CD4-positive, alpha-beta T cell treated with Interleukin-12 subunit alpha and Interleukin-12 subunit beta, for 1 hour (primary cell): ENCODE measurements at regions not wholly inside any gene's neighbourhood (a gene's known extent, or its start where the extent isn't known, plus 50 kb on each side); places are given as distances from the start of the nearest gene placed in this dataset.
"Not testable (repeated sequence)": the region's sequence is repeated elsewhere in the genome, so short reads cannot be mapped to it uniquely, and the experiment has no call there.

Source experiments
- DNase-seq: peaks from one replicate; pipeline ENCODE4 v3.0.0-alpha.2; 2020

DNA sequence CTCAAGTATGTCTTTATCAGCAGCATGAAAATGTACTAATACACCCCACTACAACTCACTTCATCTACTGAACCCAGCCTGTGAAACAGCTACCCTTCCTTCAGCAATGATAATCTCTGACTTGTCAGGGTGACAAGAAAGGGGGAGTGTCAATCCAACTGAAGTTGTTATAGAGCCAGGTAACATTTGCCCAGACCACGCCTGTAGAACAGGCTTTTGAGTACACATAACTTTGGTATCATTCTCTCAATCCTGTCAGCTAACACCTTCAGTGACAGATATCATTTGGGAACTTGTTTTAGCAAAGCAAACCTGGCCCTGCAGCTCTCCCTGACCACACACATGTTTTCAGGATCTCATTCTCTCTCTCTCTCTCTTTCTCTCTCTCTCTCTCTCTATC lies 592.2 kb downstream of the SMARCA1 start:
- DNase-seq, result no peak

DNA sequence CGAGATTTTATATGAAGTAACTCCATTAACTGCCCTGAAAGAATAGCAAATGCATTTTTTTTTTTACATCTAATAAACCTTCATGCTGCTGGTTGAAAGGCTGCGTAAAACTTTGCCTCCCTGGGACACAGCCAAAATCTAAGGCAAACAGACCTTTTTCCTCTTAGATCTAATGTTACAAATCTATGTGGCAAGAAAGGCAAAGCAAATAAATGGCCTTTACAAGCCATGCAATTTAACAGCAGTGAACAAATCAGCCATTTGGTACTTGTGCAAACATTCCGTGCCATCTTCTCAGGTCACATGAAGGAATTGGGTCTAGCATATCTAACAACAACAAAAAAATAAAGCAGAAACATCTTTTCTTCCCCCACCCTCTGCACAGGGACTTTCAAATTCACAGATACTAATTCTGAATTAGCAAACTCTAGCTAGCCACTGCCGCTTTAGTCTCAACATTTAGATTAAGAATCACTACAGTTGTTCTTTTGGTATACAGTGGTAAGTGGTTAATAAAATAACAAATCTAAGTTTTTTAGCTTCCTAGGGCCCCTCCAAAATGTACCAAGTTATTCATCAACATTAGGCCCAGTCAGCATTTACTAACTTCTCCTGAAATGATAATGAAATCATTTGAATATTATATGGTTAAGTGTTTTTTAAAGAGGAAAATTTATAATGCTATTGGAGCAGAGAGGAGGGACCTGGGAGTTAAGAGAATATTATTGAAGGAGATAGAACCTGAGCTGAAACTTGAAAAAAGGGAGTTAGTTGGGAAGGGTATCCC lies 593.8 kb downstream of the SMARCA1 start:
- no peak for DNase-seq

DNA sequence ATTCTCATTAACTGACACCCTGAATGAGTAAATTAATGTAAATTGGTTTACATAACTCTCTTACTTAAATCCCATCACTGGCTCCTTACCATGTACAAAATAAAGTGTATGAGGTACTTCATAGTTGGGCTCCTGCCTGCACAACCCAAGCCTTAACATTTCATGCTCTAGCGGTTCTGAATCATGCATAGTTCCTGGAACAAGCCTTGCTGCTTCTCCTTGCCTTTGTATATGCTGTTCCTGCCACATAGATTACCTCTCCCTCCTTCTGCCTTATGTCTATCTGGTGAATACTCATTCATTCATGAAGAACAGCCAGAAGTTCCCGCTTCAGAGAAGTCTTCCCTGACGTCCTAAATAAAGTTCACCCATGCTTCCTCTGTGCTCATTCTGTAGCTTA lies 594.7 kb downstream of the SMARCA1 start:
- DNase-seq, result no peak

DNA sequence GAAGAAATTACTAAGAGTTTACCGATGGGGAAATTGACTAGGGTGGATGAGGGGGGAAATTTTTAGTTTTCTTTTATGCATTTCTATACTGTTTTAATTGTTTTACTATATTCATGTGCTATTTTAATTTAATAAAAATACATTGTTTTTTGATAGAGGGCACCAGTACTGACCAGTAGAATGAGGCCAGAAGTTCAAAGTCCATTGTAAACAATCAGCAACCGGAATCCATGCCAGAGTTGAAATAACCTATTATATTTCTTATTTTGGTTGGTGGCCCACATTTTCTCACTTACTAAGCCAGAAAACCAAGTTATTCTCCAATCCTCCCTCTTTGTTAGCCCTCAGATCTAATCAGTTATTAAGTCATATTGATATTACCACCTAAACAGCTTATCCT lies 595.9 kb downstream of the SMARCA1 start:
- DNase-seq, result no peak

DNA sequence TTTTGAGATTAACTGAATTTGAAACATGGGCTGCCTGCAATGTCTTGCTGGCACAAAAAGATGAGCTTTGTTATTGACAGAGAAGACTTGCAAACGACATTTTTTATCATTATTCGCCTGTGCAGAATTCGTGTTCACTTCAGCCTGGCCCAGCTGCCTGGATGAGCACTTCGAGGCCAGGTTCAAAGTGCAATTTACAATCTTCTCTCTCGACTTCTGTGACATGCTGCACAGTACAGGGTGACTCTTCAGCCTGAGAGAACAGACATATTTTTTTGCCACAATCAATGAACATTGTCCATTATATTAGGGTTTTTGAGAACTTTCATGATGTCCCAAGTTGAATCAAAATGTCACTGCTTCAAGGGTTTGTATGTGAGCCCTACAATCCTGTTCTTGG lies 616.5 kb downstream of the SMARCA1 start:
- no peak for DNase-seq

DNA sequence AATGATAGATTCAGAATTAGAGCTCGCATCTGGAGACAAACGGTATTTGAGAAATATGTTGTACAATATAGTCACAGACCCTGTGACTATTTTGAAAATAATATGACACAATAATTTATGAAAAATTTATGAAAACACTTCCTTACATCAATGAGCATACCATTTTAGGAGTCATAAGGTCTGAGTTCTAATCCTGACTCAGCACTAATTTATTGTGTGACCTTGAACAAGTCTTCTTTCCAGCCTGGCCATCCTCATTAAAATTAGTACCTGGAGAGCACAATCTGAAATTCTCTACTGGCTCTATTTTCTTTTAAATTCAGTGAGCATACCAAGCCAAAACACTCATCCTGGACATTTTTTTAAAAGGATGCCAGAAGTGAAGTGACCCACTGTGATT lies 622.3 kb downstream of the SMARCA1 start:
- DNase-seq, result no peak

DNA sequence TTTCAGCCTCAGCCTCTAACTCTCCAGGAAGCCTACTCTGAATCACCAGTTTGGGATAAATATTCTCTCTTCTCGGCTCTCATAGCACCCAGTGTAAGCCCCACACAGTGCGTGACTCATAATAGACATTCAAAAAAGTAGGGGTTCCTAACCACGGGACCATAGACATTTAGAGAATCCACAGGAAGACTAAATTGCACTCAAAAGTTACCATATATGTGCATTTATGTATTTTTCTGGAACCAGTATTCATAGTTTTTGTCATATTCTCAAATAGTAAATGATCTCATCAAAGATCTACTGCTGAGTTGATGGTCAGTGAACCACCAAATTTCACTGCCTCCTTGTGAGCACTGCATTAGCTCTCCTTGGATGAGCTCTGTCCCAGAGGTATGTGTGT lies 625.7 kb downstream of the SMARCA1 start:
- DNase-seq, result no peak

DNA sequence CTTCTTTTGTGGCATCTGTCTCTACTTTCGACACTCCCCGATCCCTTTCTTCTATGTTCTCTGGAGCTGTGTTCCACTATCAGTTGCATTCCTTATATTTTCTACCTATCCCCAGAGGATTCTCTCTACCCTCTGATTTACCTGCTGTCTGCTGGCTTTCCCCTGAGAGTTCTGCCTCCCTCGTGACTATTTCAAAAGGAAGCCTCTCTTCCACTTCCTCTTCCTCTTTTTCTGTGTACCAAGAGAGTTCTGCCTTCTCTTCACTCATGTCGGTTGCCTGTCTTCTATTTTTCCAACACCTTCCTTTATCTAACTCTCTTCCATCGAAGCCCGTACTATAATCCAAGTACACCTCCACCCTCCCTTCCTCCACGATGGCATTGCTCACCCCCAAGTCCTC lies 631.7 kb downstream of the SMARCA1 start:
- no peak for DNase-seq

DNA sequence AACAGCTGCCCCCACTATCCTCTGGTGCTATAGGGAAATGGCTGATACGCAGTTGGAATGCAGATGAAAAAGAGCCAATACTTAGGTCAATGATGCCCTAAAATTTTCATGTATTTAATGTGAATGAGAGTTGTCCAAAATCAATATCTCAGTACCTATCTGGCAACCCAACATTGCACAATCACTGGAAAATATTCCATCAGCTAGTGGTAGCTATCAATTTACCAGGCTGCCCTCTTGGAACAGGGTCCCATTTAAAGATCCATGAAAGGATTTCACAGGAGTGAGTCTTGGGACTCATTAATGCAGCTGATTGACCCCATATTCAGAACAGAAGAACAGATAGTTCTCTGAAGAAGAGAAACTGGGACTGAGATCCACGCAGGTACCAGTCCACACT lies 638.9 kb downstream of the SMARCA1 start:
- no peak for DNase-seq

DNA sequence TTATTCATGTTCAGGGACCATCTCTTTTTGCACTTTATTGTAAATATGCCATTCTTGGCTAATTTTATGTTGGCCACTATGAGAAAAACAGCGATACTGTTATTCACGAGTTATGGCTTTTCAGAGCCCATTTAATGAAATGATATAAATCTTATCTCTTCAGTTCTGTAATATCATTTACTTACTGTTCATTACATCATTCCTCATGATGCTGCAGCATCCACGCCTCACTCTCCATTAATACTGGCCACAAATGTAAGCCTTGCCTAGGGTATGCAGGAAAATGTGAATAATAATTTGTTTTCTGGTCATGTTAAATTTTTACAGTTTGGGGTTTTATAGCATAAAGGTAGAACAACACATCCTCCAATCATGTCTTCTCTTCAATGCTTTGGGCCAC lies 639.6 kb downstream of the SMARCA1 start:
- DNase-seq, result no peak

DNA sequence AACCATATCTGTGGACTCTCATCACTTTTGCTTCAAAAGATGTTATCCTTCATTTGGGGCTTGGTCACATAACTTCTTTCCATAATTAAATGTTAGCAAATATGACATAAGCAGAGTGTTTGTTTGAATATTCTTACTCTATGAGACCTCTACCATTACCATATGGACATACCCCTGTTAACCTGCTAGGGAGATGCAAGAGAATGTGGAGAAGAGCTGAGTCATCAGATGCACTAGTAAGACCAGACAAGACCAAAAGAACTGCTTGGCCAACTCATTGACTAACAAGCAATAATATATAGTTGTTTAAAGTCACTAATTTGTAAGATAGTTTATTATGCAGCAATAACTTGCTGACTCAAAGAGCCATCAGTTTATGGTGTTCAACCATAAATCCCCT lies 652.9 kb downstream of the SMARCA1 start:
- no peak for DNase-seq

DNA sequence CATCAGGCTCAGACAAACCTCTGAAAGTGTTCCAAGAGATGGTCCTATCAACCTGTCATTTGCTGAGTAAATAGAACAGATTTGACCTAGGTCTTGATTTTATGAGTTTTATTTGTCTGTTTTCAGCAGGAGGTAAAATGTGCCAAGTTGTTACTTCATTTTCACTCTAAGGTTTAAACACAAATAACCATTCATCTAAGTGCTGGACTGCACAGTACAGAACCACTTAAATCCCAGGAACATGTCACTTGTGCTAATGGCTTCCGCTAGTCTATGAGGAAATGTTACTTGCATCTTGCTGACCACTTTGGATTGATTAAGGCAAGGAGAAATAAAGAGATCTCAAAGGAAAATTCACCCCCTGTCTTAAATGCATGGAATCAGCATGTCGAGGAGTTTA lies 660.7 kb downstream of the SMARCA1 start:
- no peak for DNase-seq

DNA sequence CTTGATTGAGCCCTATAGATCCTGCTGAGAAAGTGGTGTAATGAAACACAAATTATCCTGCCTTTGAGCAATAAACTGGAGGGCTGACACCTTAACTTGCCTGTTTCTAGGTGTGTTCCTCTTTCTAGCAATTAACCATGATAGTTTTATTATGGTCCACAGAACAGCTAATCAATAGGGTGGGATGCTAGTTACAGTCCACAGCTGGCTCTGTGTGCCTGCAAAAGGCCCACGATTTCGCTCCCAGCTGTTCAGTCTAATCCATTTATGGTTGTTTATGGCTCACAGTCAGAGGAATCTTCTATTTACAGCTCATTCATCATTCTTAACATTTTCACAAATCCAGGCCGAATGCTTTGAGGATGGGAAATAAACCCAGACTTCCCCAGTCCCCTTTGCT lies 674.9 kb downstream of the SMARCA1 start:
- DNase-seq, result no peak

DNA sequence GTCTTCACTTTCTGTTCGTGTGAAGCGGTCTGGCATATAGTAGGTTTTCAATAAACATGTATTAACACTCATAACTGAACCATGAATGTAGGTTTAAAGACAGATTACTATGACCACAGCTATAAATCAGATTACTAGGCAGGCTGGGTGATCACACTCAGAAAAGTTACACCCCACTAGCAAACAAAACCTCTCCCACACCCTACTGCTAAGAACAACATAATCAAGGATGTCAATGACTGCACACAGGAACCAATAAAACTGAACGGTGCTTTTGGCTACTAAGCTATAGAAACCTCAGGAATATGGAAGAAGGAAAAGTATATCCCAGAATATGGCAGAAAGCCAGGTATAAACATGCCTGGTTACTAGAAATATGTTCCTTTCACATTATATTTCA lies 676.9 kb downstream of the SMARCA1 start:
- no peak for DNase-seq

DNA sequence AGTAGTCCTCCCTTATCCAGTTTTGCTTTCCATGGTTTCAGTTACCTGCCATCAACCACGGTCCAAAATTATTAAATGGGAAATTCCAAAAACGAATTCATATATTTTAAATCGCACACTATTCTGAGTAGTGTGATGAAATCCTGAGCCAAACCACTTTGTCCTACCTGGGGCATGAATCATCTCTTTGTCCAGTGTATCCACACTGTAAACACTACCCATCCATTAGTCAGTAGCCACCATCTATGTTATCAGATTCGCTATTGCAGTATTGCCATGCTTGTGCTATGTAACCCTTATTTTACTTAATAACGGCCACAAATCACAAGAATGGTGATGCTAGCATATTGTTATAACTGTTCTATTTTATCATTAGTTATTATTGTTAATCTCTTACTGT lies 704.6 kb downstream of the SMARCA1 start:
- DNase-seq, result no peak

DNA sequence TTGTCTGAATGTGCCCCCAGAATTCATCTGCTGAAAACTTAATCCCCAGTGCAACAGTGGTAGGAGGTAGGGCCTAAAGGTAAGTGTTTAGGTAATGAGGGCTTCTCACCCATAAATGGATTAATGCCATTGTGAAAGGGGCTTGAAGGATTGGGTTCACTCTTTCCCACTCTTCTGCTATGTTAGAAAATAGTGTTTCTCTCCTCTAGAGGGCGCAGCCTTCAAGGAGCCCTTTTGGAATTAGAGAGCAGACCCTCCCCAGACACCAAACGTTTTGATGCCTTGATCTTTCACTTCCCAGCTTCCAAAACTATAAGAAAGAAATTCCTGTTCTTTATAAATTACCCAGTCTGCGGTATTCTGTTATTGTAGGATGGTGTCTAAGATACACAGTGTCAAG lies 706.4 kb downstream of the SMARCA1 start:
- DNase-seq, result no peak

DNA sequence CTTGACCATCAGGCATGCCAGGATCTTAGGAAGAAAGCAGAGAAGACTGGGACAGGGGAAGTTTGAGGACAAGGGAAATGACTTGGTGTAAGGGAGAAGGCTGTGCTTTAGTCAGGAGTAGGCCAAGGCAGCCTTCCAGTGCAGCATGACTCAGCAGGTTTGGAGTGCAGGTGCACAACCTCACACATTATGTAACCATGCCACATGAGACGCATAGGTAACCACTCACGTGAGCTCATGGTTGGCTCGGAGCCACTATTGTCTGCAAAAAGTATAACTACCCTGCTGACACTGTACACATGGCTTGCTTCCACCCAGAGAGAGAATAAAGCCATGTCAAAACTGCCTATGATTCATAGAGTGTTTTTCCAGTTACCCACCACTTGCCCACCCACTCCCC lies 715.9 kb downstream of the SMARCA1 start:
- peak; percentile 5 for DNase-seq

DNA sequence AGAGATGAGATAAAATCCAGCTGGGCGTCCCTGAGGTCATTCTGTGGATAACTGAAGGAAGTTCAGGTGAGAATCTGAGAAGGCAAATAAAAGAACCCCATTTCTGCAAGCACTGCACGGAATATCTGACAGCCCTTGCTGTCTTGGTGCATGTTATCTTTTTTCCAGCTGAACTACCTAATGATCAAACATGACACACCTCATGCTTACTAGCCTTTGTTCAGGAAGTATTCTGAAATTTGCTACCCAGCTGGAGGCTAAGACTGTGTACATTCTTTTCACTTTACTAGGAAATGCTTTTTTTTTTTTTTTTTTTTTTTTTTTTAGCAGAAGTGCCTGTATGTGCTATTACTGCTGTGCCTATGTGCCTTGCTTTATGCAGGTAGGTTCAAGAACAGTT lies 718.1 kb downstream of the SMARCA1 start:
- DNase-seq, result no peak

DNA sequence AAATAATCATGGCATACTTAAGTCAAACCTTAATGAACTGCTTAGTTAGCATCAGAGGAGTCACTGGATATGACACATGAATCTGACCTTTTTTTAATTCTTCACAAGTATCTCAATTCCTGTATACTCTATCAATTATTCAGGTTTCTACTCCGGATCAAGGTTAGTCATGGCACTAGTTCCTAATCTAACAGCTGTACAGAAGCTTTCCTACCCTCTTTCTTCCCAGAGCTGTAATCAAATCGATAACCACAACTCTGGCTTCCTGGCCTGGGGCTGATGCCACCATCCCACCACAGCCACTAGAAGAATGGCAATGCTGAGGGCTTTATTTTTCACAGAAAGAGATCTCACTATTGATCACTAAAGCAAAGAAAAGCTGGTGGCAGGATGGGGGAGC lies 718.5 kb downstream of the SMARCA1 start:
- no peak for DNase-seq

DNA sequence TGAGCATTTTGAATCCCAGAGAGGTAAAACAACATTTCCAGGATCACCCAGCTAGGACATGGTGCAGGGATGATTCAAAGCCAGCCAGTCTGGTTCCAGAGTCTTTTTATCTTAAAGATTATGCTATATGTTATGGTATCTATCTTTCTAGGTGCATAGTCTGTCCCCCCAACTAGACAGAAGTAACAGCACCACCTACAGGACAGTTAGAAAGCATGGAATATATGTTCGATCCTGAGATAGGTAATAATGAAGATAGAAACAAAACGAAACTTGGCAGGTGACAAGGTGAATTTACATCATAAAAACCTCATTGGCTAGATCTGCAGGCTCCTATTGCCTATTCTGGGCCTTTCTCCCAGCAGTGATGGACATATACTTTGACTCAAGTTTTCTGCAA lies 723.2 kb downstream of the SMARCA1 start:
- DNase-seq, result no peak

DNA sequence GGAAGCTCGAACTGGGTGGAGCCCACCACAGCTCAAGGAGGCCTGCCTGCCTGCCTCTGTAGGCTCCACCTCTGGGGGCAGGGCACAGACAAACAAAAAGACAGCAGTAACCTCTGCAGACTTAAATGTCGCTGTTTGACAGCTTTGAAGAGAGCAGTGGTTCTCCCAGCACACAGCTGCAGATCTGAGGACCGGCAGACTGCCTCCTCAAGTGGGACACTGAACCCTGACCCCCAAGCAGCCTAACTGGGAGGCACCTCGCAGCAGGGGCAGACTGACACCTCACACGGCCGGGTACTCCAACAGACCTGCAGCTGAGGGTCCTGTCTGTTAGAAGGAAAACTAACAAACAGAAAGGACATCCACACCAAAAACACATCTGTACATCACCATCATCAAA lies 730.9 kb upstream of the ACTRT1 start:
- not testable (repeated sequence) for DNase-seq

DNA sequence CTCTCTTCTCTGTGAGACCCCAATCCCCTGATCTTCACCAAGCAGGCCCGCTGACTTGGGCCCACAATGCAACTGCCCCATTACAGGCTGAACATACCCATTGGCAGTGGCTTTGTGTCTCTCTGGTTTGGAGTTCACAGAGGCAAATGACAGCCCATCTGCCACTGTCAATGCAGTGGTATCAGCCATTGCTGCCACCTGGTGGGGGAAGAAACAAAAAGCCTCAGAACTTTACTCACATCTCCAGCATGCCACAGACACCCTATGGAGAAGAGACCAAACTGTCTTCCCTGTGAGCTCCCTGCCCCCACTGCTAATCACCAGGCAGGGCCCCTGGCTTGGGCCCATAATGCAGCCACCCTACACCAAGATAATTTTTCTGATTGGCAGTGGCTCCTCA lies 729.3 kb upstream of the ACTRT1 start:
- peak; percentile 13 for DNase-seq

DNA sequence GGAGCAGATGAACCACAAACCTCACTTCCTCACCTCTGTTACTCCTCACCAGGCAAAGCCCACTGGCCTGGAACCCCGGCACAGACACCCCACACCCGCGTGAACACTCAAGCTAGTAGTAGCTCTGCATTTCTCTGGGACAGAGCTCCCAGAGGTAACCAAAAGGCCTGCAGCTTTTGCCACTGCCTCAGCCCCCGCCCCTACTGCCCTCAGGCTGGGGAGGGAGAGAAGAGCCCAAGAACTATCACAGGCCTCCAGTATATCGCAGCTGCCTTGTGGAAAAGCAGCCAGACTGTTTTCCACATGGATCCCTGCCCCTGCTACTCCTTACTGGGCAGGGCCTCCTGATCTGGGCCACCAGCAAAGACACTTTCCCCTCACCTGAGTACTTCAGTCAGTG lies 728.7 kb upstream of the ACTRT1 start:
- DNase-seq, result no peak

DNA sequence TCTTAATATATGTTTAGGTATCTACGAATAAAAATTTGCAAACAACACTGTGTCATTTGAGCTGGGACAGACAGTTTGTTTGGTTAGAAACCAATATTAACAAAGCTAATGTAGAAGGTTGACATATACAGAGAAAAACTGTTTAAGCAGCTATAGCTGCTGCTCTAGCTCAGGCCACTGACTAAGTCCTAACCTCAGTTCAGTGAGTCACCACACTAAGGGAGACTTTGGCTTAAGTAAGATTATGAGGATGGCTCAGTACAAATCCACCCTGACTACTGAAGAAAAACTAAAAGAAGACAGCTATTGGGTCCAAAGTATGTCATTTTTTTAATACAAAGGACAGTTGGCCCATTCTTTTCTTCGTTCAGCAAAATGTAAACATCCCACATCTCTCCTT lies 717.3 kb upstream of the ACTRT1 start:
- no peak for DNase-seq

DNA sequence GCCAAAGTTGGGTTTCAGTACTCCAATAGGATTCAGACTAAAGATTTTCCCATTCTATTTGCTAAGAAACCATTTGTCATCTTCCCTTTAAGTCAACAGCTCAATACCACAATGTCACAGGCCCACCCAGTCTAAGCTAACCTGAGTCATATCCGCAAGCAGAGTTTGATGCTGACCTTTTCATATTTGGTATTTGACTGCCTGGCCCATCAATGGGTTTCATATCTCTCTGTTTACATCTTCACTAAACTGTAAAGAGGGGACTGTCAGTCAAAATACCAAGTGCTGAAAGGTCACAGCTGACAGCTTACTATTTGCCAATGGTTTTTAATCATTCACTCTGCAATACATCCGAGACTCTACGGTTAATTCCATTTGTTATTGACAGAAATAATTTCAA lies 707.5 kb upstream of the ACTRT1 start:
- no peak for DNase-seq

DNA sequence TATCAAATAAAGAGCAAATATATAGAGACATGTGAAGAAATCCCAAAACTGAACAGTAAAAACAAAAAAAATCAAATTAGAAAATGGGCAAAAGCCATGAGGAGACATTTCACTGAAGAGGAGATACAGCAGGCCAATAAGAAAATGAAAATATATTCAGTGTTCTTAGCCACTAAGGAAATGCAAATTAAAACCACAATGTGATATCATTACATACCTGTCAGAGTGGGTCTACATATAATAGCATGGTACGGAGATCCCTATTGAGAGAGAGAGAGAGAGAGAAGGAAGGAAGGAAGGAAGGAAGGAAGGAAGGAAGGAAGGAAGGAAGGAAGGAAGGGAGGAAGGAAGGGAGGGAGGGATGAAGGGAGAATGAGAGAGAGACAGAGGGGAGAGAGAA lies 707.0 kb upstream of the ACTRT1 start:
- DNase-seq, result no peak
